Parathyroid adenoma (tissue), 2 donors: ENCODE measurements at regions not wholly inside any gene's neighbourhood (a gene's known extent, or its start where the extent isn't known, plus 50 kb on each side); places are given as distances from the start of the nearest gene placed in this dataset.

Experiments used
- H2AFZ ChIP-seq: fragments of 300-600 bp; sonication (generic); one replicate; pipeline ENCODE4 v1.7.0; 2017; ENCODE audit warnings: antibody characterized with exemption, mild to moderate bottlenecking
- H3K27ac ChIP-seq: fragments of 300-600 bp; sonication (generic); one replicate; pipeline ENCODE4 v1.7.0; 2017
- H3K27me3 ChIP-seq: fragments of 300-600 bp; sonication (generic); one replicate; pipeline ENCODE4 v1.7.0; 2017; ENCODE audit warnings: low read length; ENCODE audit not compliant: control insufficient read depth, insufficient read depth
- H3K36me3 ChIP-seq: fragments of 300-600 bp; sonication (generic); one replicate; pipeline ENCODE4 v1.7.0; 2017; ENCODE audit warnings: low read length; ENCODE audit not compliant: control insufficient read depth, insufficient read depth
- H3K4me1 ChIP-seq: fragments of 300-600 bp; sonication (generic); one replicate; pipeline ENCODE4 v1.7.0; 2017; ENCODE audit warnings: control low read depth
- H3K4me2 ChIP-seq: fragments of 300-600 bp; sonication (generic); one replicate; pipeline ENCODE4 v1.7.0; 2017; ENCODE audit warnings: low read length
- H3K4me3 ChIP-seq: fragments of 300-600 bp; sonication (generic); one replicate; pipeline ENCODE4 v1.7.0; 2017; ENCODE audit warnings: low read depth, low read length
- H3K79me2 ChIP-seq: fragments of 300-600 bp; sonication (generic); one replicate; pipeline ENCODE4 v1.7.0; 2017; ENCODE audit warnings: control low read depth
- H3K9ac ChIP-seq: fragments of 300-600 bp; sonication (generic); one replicate; pipeline ENCODE4 v1.7.0; 2017; ENCODE audit warnings: mild to moderate bottlenecking
- H3K9me3 ChIP-seq: fragments of 300-600 bp; sonication (generic); one replicate; pipeline ENCODE4 v1.7.0; 2017; ENCODE audit warnings: low read length; ENCODE audit not compliant: control insufficient read depth
- CTCF ChIP-seq: fragments of 300-600 bp; sonication (generic); IDR thresholded peaks from one replicate; pipeline ENCODE4 v1.7.0; 2017; ENCODE audit warnings: antibody characterized with exemption, mild to moderate bottlenecking
- donor health status: primary hyperparathyroidism.

GRCh38 chr22:49446145-49446758 lies 381.4 kb downstream of the BRD1 start:
- Histone ChIP-seq H3K27me3 (no peaks in the 10 kb centered on the region), H3K4me2 (no peak overlapping the region), H3K4me3 (no peak overlapping the region), H2AFZ (no peak overlapping the region), H3K9ac (no peak overlapping the region), H3K9me3 (no peaks in the 10 kb centered on the region), H3K36me3 (no peaks in the 10 kb centered on the region), H3K27ac (no peak overlapping the region), H3K79me2 (no peaks in the 10 kb centered on the region), H3K4me1 (no peaks in the 10 kb centered on the region)
- no peak for TF ChIP-seq CTCF

GRCh38 chr22:49444781-49445180 lies 382.9 kb downstream of the BRD1 start:
- H3K36me3 ChIP-seq = no peaks in the 10 kb centered on the region
- no peaks in the 10 kb centered on the region for H3K79me2 ChIP-seq
- H3K4me3 ChIP-seq = no peak overlapping the region
- no peak overlapping the region for H3K27ac ChIP-seq
- H3K9me3 ChIP-seq = no peaks in the 10 kb centered on the region
- no peaks in the 10 kb centered on the region for H3K27me3 ChIP-seq
- no peak overlapping the region for H3K9ac ChIP-seq
- no peak overlapping the region for H2AFZ ChIP-seq
- H3K4me1 ChIP-seq = no peaks in the 10 kb centered on the region
- TF ChIP-seq CTCF = no peak
- no peak overlapping the region for H3K4me2 ChIP-seq

- no peak overlapping the region for H3K9ac ChIP-seq
- TF ChIP-seq CTCF = no peak
- H2AFZ ChIP-seq = no peak overlapping the region
- no peaks in the 10 kb centered on the region for H3K36me3 ChIP-seq
- H3K9me3 ChIP-seq = no peaks in the 10 kb centered on the region
- no peak overlapping the region for H3K4me2 ChIP-seq
- no peaks in the 10 kb centered on the region for H3K4me1 ChIP-seq
- H3K27ac ChIP-seq = no peak overlapping the region
- no peaks in the 10 kb centered on the region for H3K27me3 ChIP-seq
- H3K4me3 ChIP-seq = no peak overlapping the region
- no peaks in the 10 kb centered on the region for H3K79me2 ChIP-seq
Observed at GRCh38 chr22:49440931-49441330, 386.7 kb downstream of the BRD1 start.

- TF ChIP-seq CTCF = no peak
- H2AFZ ChIP-seq = no peak overlapping the region
- no peaks in the 10 kb centered on the region for H3K79me2 ChIP-seq
- H3K27ac ChIP-seq = no peak overlapping the region
- H3K36me3 ChIP-seq = no peaks in the 10 kb centered on the region
- no peaks in the 10 kb centered on the region for H3K27me3 ChIP-seq
- no peak overlapping the region for H3K4me3 ChIP-seq
- H3K9me3 ChIP-seq = no peaks in the 10 kb centered on the region
- no peaks in the 10 kb centered on the region for H3K4me1 ChIP-seq
- no peak overlapping the region for H3K4me2 ChIP-seq
- H3K9ac ChIP-seq = no peak overlapping the region
Observed at GRCh38 chr22:49439373-49439772, 388.3 kb downstream of the BRD1 start.

- H3K27ac ChIP-seq = no peak overlapping the region
- H3K4me2 ChIP-seq = no peak overlapping the region
- H3K9ac ChIP-seq = no peak overlapping the region
- H3K27me3 ChIP-seq = no peaks in the 10 kb centered on the region
- H2AFZ ChIP-seq = no peak overlapping the region
- H3K9me3 ChIP-seq = no peaks in the 10 kb centered on the region
- no peaks in the 10 kb centered on the region for H3K79me2 ChIP-seq
- H3K4me1 ChIP-seq = no peaks in the 10 kb centered on the region
- H3K4me3 ChIP-seq = no peak overlapping the region
- TF ChIP-seq CTCF = no peak
- H3K36me3 ChIP-seq = no peaks in the 10 kb centered on the region
Observed at GRCh38 chr22:49437956-49438355, 389.7 kb downstream of the BRD1 start.
